OCI-LY7 (cell line): ENCODE measurements at regions not wholly inside any gene's neighbourhood (a gene's known extent, or its start where the extent isn't known, plus 50 kb on each side); places are given as distances from the start of the nearest gene placed in this dataset.
"Not testable (repeated sequence)": the region's sequence is repeated elsewhere in the genome, so short reads cannot be mapped to it uniquely, and the experiment has no call there.

ENCODE experiments used
- BruUV-seq: library from RNA; stranded (reverse); fragments of 400-500 nt; replicated peaks from 2 replicates; lab custom pipeline; 2021; lab: Mats Ljungman, UMichigan
- CTCF ChIA-PET: fragments of 300-600 bp; sonication (Branson Sonifier 250); formaldehyde crosslinking; loops from one replicate; lab custom pipeline; 2022; ENCODE audit warnings: antibody characterized with exemption; ENCODE audit not compliant: unreplicated experiment; lab: Charles Lee
- POLR2A ChIA-PET: fragments of 300-600 bp; sonication (Branson Sonifier 250); formaldehyde crosslinking; loops from one replicate; lab custom pipeline; 2022; ENCODE audit warnings: antibody characterized with exemption; lab: Charles Lee
- DNase-seq: peaks from one replicate; pipeline ENCODE4 v3.0.0-alpha.2; 2015; ENCODE audit warnings: low spot score
- H2AFZ ChIP-seq: fragments of 200-600 bp; sonication (generic), shearing (Covaris generic); 2 replicates; pipeline ENCODE4 v1.6.1; 2014; ENCODE audit warnings: mild to moderate bottlenecking, antibody characterized with exemption, low read length, moderate library complexity
- H3K27ac ChIP-seq: fragments of 200-600 bp; sonication (generic); 2 replicates; pipeline ENCODE4 v1.5.1; 2014; ENCODE audit warnings: mixed run types, low read depth, mild to moderate bottlenecking, moderate library complexity, low read length, inconsistent platforms; ENCODE audit not compliant: poor library complexity, severe bottlenecking
- H3K36me3 ChIP-seq: fragments of 200-600 bp; sonication (generic); 2 replicates; pipeline ENCODE4 v1.6.1; 2014; ENCODE audit warnings: mild to moderate bottlenecking, antibody characterized with exemption, low read length, moderate library complexity, mixed read lengths; ENCODE audit not compliant: insufficient read depth
- H3K4me1 ChIP-seq: fragments of 200-600 bp; sonication (generic); 2 replicates; pipeline ENCODE4 v1.5.1; 2014; ENCODE audit warnings: mild to moderate bottlenecking, low read length; ENCODE audit not compliant: insufficient read depth, poor library complexity, severe bottlenecking
- H3K4me2 ChIP-seq: fragments of 200-600 bp; sonication (generic); 2 replicates; pipeline ENCODE4 v1.6.1; 2014; ENCODE audit warnings: mild to moderate bottlenecking, low read length
- H3K4me3 ChIP-seq: fragments of 200-600 bp; sonication (generic); 2 replicates; pipeline ENCODE4 v1.5.1; 2014; ENCODE audit warnings: mild to moderate bottlenecking, low read depth, low read length; ENCODE audit not compliant: poor library complexity, severe bottlenecking
- H3K79me2 ChIP-seq: fragments of 200-600 bp; sonication (generic); 2 replicates; pipeline ENCODE4 v1.6.1; 2016; ENCODE audit warnings: low read depth, mild to moderate bottlenecking, low read length, moderate library complexity, mixed read lengths; ENCODE audit not compliant: insufficient read depth
- H3K9me2 ChIP-seq: fragments of 200-600 bp; sonication (generic); 2 replicates; pipeline ENCODE4 v1.6.1; 2016; ENCODE audit warnings: mild to moderate bottlenecking, low read length, mixed read lengths; ENCODE audit not compliant: insufficient read depth
- H3K9me3 ChIP-seq: fragments of 200-600 bp; sonication (generic); 2 replicates; pipeline ENCODE4 v1.6.1; 2014; ENCODE audit warnings: mild to moderate bottlenecking, mixed run types, low read length, mixed read lengths
- H4K20me1 ChIP-seq: fragments of 200-600 bp; sonication (generic); 2 replicates; pipeline ENCODE4 v1.6.1; 2014; ENCODE audit warnings: mild to moderate bottlenecking, antibody characterized with exemption, low read length, moderate library complexity, mixed read lengths; ENCODE audit not compliant: insufficient read depth
- CTCF ChIP-seq: fragments of 200-600 bp; sonication (generic); conservative IDR thresholded peaks from 2 replicates; pipeline ENCODE4 v1.5.1; 2014; ENCODE audit warnings: mild to moderate bottlenecking, antibody characterized with exemption, low read length, moderate library complexity, mixed read lengths
- EZH2phosphoT487 ChIP-seq: fragments of 200-600 bp; sonication (generic); IDR thresholded peaks from 2 replicates; pipeline ENCODE4 v1.6.1; 2018; ENCODE audit warnings: low read depth, borderline replicate concordance, mild to moderate bottlenecking, mixed run types, antibody characterized with exemption, low read length, moderate library complexity, mixed read lengths
- intact Hi-C: fragments of 100-400 bp; cut with micrococcal nuclease; formaldehyde crosslinking; loops from one replicate; pipeline ENCODE4 v1.10.0; 2022; ENCODE audit not compliant: unreplicated experiment

GRCh38 chr1:222049661-222050060 is 307.8 kb upstream of the DUSP10 start:
- POLR2A ChIA-PET, result not testable (repeated sequence)

GRCh38 chr1:222049176-222049575 is 307.3 kb upstream of the DUSP10 start:
- H3K4me3 ChIP-seq, result no peak overlapping the region
- H4K20me1 ChIP-seq, result no peaks in the 10 kb centered on the region
- no peaks in the 10 kb centered on the region for H3K4me1 ChIP-seq
- no peaks in the 10 kb centered on the region for H3K36me3 ChIP-seq
- TF ChIP-seq EZH2phosphoT487 (no peak), CTCF (no peak)
- ChIA-PET CTCF (no interaction called here), POLR2A (no interaction called here)
- H3K4me2 ChIP-seq, result no peak overlapping the region
- no TSS peak for BruUV-seq
- intact Hi-C loops, result no loop called here
- DNase-seq, result no peak
- H3K27ac ChIP-seq, result no peak overlapping the region
- no peak overlapping the region for H2AFZ ChIP-seq
- H3K79me2 ChIP-seq, result no peaks in the 10 kb centered on the region
- no peaks in the 10 kb centered on the region for H3K9me2 ChIP-seq
- no peaks in the 10 kb centered on the region for H3K9me3 ChIP-seq

More at GRCh38 chr1:222049661-222050060, 307.8 kb upstream of the DUSP10 start:
- H2AFZ ChIP-seq, BruUV-seq, DNase-seq, H3K27ac ChIP-seq, H3K79me2 ChIP-seq, CTCF ChIA-PET, H3K9me2 ChIP-seq, H3K4me1 ChIP-seq, H3K4me3 ChIP-seq, H3K4me2 ChIP-seq, H3K36me3 ChIP-seq, H3K9me3 ChIP-seq, H4K20me1 ChIP-seq, intact Hi-C loops: not testable (repeated sequence)

GRCh38 chr1:222048094-222048595 is 306.3 kb upstream of the DUSP10 start:
- no peak overlapping the region for H2AFZ ChIP-seq
- no peaks in the 10 kb centered on the region for H3K4me1 ChIP-seq
- H3K4me3 ChIP-seq, result no peak overlapping the region
- H3K9me2 ChIP-seq, result no peaks in the 10 kb centered on the region
- no peaks in the 10 kb centered on the region for H4K20me1 ChIP-seq
- no peak overlapping the region for H3K27ac ChIP-seq
- H3K4me2 ChIP-seq, result no peak overlapping the region
- no peaks in the 10 kb centered on the region for H3K79me2 ChIP-seq
- CTCF ChIA-PET, result no interaction called here
- POLR2A ChIA-PET, result interaction anchor here (1.0 kb wide), 1 partner anchor 25 kb away, joined by 4 read pairs; no protein-coding TSS in a partner anchor
- DNase-seq, result no peak
- intact Hi-C loops, result no loop called here
- TF ChIP-seq EZH2phosphoT487 (no peak), CTCF (no peak)
- H3K9me3 ChIP-seq, result no peaks in the 10 kb centered on the region
- no peaks in the 10 kb centered on the region for H3K36me3 ChIP-seq
- BruUV-seq, result no TSS peak
